Renal cortex interstitium (tissue), 11 donors: ENCODE measurements at regions not wholly inside any gene's neighbourhood (a gene's known extent, or its start where the extent isn't known, plus 50 kb on each side); places are given as distances from the start of the nearest gene placed in this dataset.

ENCODE experiments used
- DNase-seq, 11 donors: peaks; one replicate each; pipeline ENCODE4 v3.0.0-alpha.2; 2013; ENCODE audit warnings: low read depth in 9 of 11, low spot score in 4 of 11; ENCODE audit errors: extremely low read depth in 1 of 11

DNA sequence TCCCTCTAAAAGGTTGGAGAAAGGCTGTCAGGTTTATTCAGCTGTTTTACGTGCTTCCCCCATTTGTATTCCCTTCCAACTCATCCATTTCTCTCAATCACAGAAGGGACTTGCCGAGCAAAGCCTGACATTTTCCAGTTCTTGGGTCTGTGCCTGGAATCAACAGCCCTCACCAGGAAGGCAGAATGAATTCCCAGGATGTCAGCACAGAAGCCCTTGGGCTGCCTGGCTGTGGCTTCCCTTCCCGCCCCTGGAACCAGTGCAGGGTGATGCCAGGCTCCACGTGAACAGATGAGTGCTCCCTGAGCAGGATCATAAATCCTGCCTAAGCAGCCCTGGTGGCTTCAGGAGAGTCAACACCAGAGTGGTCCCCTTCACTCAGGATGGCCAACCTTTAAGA is 86.1 kb upstream of the CD83 start:
- DNase-seq: no peak

GRCh38 chr6:14035071-14035847 is 82.3 kb upstream of the CD83 start:
- DNase-seq: no peak

DNA sequence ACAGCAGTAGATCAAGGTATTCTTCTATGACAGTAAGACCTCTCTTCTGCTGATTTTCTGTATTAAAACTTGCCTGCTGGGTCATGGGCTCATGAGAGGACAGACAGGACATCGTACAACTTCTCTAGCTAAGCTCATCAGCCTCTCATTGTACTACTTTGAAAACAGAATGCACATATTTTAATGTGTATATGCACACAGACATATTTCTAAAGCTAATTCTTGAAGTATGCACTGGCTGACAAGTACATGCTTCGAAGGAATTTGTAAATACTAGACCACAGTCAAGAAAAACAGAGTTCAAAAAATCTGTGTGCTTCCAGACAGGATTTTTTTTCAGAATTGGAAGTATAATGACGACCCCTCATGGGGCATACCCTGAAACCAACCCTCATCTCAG is 81.7 kb upstream of the CD83 start:
- no peak for DNase-seq

- DNase-seq: no peak
Measured at GRCh38 chr6:14036911-14037310, 80.7 kb upstream of the CD83 start.

DNA sequence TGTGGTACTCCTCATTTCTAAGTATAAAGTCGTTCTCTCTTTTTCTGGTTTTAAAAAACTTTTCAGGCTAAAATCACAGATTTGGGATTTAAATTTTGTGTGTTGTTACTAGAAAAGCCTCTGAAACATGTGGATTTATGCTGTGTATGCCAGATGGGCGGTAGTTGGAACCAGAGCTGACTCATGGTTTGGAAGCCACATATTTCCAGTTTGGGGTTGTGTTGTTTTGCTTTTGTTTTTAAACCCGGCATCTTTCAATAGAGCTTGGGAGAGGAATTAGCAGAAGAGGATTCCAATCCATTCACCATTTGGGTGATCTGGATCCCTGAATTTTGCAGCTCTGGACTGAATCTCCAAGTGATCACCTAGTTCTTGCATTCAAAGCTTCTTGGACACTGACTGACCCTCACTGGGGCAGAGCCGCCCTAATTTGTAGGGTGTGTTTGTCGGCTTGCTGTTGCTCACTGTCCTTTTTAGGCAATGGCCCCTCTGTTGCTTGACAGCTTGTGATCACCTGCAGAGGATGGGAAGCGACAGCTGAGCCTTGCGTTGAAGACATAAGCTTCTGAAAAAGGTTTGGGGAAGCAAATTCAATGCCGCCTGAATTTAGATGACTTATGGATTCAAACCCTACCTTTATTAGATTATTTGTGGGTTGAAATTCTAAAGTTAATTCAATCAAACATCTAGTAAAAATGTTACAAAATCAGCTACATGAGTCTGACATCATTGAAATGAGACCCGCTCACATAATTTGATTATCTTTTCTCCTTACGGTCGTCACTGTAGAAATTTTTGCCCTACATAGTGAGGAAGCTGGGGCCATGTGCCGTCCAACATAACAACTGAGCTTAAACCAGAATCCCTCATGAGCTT is 79.9 kb upstream of the CD83 start:
- DNase-seq: no peak

DNA sequence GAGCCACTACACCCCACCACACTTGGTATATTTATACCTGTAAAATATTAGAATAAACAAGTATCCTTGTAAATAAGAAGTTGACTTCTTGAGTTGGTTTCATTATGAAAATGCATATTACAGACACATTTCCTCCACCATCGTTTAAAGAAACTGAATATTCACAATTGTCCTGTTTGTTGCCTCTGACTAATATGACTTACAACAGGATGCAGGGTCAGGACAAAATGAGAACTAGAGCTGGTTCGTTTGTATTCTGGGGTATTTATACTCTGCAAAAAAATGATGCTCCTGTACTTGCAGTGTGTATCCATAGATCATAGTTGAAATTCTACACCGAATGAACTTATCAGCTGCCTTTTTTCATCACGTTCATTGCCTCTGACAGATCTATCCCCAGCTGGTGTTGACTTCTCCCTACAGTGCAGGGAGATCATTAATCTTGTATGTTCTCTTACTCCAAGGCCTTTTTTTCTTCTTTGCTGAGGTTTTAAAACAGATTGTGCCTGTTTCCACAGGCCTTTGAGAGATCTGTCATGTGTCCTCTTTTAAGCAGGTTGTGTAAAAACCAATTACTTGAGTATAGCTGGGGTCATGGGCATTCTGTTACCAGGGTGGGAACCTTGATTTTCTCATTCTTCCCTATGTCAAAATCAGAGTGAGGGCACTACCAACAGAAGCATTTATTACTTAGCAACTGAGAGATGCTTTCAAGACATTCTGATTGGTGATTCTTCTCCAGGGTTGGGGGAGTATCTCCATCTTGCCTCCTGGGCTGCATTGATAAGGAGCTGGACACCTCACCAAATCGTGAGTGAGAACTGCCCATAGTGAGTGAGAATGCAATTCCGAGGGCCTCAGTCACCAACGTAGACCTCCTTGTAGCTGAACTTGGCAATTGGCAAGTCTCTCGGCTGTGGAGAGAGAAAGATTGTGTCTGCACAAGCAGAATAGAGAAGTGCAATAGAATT is 78.8 kb upstream of the CD83 start:
- peak in 7 of 11 donors; percentile 4 to 38 (median 22) for DNase-seq

DNA sequence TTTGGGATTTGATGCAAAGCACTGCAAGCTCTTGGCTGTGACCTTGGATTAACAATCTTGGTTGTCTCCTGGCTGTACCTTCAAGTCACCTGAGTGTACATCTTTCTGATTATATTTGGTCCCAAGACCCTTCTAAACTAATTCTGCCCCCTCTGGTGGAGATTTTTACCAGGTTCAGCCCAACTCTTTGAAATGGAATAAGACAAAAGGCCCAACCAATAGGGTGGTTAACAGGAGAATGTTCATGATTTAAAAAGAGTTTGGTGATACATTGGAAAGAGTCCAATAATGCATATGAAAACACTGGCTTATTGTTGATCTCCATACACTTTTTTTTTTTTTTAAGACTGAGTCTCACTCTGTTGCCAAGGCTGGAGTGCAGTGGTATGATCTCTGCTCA is 77.5 kb upstream of the CD83 start:
- DNase-seq: no peak

GRCh38 chr6:14046476-14047068 is 71.0 kb upstream of the CD83 start:
- peak in 2 of 11 donors; percentile 20 to 30 for DNase-seq

DNA sequence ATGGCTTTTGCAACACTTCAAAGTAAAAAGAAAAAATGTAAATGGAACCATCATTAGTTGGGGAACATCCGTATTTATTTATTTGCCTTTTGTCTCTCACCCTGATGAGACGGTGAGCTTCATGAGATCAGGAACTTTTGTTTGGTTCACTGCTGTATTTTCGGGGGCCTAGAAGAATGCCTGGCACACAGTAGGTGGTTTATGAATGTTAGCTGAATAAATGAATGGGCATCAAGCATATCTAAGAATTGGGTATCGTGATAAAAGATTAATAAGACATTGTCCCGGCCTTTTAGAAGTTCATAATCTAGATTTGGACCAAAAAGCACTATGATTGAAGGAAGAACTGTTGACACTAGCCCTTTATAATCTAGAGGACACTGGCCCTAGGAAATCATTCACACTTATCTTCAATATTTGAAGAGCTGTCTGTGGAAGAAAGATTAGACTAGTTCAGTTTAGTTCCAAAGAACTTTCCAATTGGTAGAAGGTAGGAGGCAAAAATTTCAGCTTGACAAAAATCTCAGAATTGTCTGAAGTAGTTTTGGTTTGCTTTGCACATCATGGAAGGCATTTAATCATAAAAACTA is 70.3 kb upstream of the CD83 start:
- DNase-seq: no peak

GRCh38 chr6:14048837-14049236 is 68.7 kb upstream of the CD83 start:
- no peak for DNase-seq

DNA sequence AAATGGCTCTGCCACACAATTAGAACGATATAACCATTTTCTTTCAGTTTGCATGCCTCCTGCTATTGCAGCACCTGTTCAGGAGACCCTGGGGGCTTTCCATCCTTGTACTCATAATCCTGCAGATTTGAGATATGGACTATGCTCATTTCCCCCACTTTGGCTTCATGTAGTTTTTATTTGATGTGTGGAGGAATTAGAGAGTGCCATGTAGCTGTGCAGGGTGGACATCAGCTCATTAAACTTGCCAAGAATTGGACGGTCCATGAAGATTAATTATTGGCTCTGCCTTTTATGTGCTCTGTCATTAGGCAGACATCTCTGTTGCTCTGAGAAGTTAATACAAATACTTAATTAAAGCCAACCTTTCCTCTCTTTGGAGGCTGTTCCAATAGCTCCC is 66.2 kb upstream of the CD83 start:
- DNase-seq: no peak

GRCh38 chr6:14053811-14054210 is 63.8 kb upstream of the CD83 start:
- DNase-seq: no peak

DNA sequence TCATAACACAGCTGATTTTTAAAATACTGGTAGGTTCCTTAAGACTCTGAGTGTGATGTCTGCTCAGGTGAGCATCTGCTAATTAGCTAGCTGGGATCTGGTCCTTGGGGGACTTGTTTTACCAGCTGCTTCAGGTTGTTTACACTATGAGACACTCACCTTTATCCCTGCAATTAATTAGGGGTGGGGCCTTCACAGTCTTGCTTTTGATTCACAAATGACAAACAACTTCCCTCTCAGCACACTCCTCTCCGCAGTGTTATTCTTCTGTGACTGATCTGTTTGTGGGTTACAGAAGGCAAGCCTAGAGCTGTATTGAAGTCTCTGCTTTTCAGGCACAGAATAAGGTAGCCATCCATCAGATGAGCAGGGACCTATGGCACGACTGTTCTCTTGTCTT is 62.0 kb upstream of the CD83 start:
- DNase-seq: no peak

DNA sequence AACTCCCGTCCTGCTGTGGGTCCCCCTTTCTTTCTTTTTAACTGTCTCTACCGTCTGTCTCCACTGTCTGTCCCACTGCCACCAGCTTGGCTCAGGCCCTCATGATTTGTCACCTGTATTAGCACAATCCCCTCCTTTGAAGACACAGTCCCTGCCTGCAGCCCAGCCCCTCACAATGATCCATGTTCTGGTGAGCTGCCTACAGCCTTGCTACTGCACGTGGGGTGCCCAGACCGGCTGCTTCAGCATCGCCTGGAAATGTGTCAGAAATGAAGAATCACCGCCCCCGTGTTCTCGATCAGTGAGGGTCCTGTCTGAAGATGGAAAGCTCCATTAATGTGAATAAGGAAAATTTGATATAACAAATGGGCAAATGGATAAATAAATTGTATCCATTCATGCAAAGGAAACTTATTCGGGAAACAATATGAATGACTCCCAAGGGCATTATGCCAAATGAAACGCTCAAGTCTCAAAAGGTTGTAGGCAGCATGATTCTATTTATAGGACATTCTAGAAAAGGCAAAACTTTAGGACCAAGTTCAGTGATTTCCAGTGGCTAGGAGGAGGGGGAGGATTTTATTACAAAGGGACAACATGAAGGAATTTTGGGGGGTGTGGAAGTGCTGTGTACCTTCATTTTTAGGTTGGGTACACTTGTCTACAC is 59.4 kb upstream of the CD83 start:
- no peak for DNase-seq

- no peak for DNase-seq
Measured at GRCh38 chr6:14058735-14059134, 58.8 kb upstream of the CD83 start.

- no peak for DNase-seq
Measured at GRCh38 chr6:14059791-14060436, 57.7 kb upstream of the CD83 start.

- DNase-seq: no peak
Measured at GRCh38 chr6:14060971-14061370, 56.6 kb upstream of the CD83 start.

GRCh38 chr6:14061643-14062042 is 55.9 kb upstream of the CD83 start:
- DNase-seq: no peak
